ENCODE measurements at regions not wholly inside any gene's neighbourhood (a gene's known extent, or its start where the extent isn't known, plus 50 kb on each side); places are given as distances from the start of the nearest gene placed in this dataset.

DNA sequence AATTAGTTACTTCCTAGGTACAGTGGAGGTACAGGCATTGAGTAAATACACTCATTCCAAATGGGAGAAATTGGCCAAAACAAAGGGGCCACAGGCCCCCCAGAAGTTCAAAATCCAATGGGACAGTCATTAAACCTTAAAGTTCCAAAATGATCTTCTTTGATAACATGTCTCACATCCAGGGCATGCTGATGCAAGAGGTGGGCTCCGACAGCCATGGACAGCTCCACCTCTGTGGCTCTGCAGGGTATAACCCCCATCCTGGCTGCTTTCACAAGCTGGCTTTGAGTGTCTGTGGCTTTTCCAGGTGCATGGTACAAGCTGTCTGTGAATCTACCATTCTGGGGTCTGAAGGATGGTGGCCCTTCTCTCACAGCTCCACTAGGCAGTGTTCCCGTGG lies 488.7 kb downstream of the DCDC2C start:
- no peak for FAIRE-seq
- no peak overlapping the region for H3K4me3 ChIP-seq (ENCODE audit: low read depth, low read length)
- H3K27me3 ChIP-seq (ENCODE audit: control insufficient read depth, insufficient read depth, low read length), result no peaks in the 10 kb centered on the region
- no peaks in the 10 kb centered on the region for H3K36me3 ChIP-seq (ENCODE audit: control insufficient read depth, insufficient read depth, low read length)
- no peak for DNase-seq (ENCODE audit: low read depth)
- TF ChIP-seq, protein P1, sequence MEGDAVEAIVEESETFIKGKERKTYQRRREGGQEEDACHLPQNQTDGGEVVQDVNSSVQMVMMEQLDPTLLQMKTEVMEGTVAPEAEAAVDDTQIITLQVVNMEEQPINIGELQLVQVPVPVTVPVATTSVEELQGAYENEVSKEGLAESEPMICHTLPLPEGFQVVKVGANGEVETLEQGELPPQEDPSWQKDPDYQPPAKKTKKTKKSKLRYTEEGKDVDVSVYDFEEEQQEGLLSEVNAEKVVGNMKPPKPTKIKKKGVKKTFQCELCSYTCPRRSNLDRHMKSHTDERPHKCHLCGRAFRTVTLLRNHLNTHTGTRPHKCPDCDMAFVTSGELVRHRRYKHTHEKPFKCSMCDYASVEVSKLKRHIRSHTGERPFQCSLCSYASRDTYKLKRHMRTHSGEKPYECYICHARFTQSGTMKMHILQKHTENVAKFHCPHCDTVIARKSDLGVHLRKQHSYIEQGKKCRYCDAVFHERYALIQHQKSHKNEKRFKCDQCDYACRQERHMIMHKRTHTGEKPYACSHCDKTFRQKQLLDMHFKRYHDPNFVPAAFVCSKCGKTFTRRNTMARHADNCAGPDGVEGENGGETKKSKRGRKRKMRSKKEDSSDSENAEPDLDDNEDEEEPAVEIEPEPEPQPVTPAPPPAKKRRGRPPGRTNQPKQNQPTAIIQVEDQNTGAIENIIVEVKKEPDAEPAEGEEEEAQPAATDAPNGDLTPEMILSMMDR (IDR thresholded peaks at IDR 0.05; ENCODE audit: insufficient read depth, low read length, severe bottlenecking), result no peak

DNA sequence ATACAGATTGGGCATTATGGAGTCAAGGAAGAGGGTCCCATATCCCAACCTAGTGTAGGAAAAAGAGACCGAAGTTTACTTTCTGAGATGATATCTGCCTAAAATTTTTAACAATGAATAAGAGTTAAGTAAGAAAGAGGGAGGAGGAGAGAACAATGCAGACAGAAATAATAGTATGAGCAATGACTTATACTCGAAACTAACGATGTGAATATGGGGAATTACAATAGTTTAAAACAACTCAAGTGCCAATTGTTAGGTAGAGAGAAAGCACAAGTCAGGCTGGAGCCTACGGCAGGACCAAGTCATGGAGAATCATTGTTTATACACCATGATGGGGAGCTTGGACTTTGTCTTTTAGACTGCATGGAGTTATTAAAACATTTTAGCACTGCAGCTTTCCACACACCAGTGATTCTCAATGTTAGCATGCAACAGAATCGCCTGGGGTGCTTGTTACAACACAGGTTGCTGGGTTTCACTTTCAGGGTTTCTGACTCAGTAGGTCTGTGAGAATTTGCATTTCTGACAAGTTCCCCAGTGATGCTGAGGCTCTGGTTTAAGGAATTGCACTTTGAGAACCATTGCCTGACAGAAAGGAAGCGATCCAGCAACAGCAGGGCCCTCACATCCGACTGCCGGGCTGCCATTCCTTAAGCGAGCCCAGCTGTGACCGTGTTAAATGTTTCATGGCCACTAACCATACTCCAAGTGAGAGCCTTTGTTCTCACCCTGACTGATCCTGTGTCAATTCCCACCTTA lies 511.2 kb downstream of the DCDC2C start:
- no peak for FAIRE-seq
- Histone ChIP-seq H3K27me3 (ENCODE audit: control insufficient read depth, insufficient read depth, low read length) (no peaks in the 10 kb centered on the region), H3K4me3 (ENCODE audit: low read depth, low read length) (no peak overlapping the region), H3K36me3 (ENCODE audit: control insufficient read depth, insufficient read depth, low read length) (no peaks in the 10 kb centered on the region)
- DNase-seq (ENCODE audit: low read depth), result no peak
- TF ChIP-seq, protein P1 (IDR thresholded peaks at IDR 0.05; ENCODE audit: insufficient read depth, low read length, severe bottlenecking), result no peak

DNA sequence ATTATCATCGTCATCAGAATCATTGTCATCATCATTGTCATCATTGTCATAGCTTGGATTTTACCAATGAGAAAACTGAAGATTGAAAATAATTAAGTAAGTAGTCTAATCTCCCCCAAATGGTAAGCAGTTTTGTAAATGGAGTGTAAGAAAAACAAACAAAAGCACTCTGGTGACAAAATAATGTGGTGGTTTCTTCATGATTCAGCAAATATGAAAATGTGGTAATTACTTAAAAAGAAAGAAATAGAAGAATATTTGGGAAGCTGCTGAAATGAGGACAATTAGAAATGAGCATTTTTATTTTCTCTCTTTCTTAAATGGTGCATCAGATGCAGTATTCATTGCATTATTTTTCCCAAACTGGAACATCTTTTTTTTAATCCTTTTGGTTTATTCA lies 514.4 kb downstream of the DCDC2C start:
- Histone ChIP-seq H3K4me3 (ENCODE audit: low read depth, low read length) (no peak overlapping the region), H3K36me3 (ENCODE audit: control insufficient read depth, insufficient read depth, low read length) (no peaks in the 10 kb centered on the region), H3K27me3 (ENCODE audit: control insufficient read depth, insufficient read depth, low read length) (no peaks in the 10 kb centered on the region)
- FAIRE-seq, result no peak
- DNase-seq (ENCODE audit: low read depth), result no peak
- TF ChIP-seq, protein P1 (IDR thresholded peaks at IDR 0.05; ENCODE audit: insufficient read depth, low read length, severe bottlenecking), result no peak

DNA sequence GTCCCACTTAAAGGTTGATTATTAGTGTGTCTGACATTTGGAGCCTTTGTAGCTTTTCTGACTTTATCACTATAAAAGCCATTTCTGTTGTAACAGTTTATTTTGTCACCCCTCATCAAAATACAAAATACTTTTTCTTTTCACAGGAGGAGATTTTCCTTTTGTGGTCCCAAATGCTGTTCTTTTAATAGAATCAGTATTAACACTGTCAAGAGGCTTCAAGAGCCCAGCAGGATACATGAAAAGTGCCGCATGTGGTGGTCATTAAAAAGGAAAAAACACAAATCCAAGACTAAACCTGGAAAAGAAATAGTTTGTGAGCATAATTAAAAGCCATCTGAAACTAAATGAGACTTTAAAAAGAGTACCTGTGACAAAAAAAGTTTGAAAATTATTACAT lies 515.7 kb downstream of the DCDC2C start:
- Histone ChIP-seq H3K4me3 (ENCODE audit: low read depth, low read length) (no peak overlapping the region), H3K27me3 (ENCODE audit: control insufficient read depth, insufficient read depth, low read length) (no peaks in the 10 kb centered on the region), H3K36me3 (ENCODE audit: control insufficient read depth, insufficient read depth, low read length) (no peaks in the 10 kb centered on the region)
- FAIRE-seq (no peak), DNase-seq (ENCODE audit: low read depth) (no peak)
- TF ChIP-seq, protein P1 (IDR thresholded peaks at IDR 0.05; ENCODE audit: insufficient read depth, low read length, severe bottlenecking), result no peak

DNA sequence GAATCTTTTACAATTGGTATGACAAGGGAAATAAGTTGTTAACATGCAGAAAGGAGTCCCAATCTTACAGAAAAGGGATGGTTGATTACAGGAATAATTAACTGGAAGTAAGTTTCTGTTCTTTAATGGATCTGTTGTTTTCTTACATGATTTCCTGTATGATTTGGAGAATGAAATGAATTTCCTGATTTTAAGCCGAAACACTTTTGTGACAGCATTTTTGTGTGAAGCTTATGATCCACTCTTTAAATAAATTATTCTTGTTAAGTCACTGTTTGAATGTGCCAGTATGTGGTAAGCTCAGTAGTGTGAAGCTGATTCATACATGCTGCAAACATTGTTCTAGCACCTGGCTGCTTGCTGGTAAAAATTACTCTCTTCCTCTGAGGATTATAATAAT lies 516.2 kb downstream of the DCDC2C start:
- TF ChIP-seq, protein P1 (IDR thresholded peaks at IDR 0.05; ENCODE audit: insufficient read depth, low read length, severe bottlenecking), result no peak
- DNase-seq (ENCODE audit: low read depth) (no peak), FAIRE-seq (no peak)
- H3K36me3 ChIP-seq (ENCODE audit: control insufficient read depth, insufficient read depth, low read length), result no peaks in the 10 kb centered on the region
- no peak overlapping the region for H3K4me3 ChIP-seq (ENCODE audit: low read depth, low read length)
- no peaks in the 10 kb centered on the region for H3K27me3 ChIP-seq (ENCODE audit: control insufficient read depth, insufficient read depth, low read length)

DNA sequence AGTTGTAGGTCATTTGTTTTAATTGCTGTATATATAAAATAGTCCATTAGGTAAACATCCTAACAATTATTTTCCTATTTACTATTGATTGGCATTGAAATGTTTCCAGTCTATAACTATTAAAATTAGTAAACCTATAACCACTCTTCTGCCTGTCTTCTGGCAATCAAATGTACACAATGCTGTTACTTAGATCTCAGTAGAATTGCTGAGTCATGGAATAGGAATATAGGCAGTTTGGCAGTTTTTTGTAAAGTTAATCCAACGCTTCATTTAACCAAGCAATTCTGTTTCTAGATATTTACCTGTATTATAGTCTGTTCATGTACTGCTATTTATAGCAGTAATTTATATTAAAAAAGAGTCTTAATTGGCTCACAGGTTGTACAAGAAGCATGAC lies 518.1 kb downstream of the DCDC2C start:
- TF ChIP-seq, protein P1 (IDR thresholded peaks at IDR 0.05; ENCODE audit: insufficient read depth, low read length, severe bottlenecking), result no peak
- Histone ChIP-seq H3K4me3 (ENCODE audit: low read depth, low read length) (no peak overlapping the region), H3K27me3 (ENCODE audit: control insufficient read depth, insufficient read depth, low read length) (no peaks in the 10 kb centered on the region), H3K36me3 (ENCODE audit: control insufficient read depth, insufficient read depth, low read length) (no peaks in the 10 kb centered on the region)
- DNase-seq (ENCODE audit: low read depth) (no peak), FAIRE-seq (no peak)
